HL-60 (cell line): ENCODE measurements at regions not wholly inside any gene's neighbourhood (a gene's known extent, or its start where the extent isn't known, plus 50 kb on each side); places are given as distances from the start of the nearest gene placed in this dataset.

Source experiments
- CTCF ChIP-seq: IDR thresholded peaks from one replicate; pipeline ENCODE4 v1.5.1; 2011; ENCODE audit warnings: low read length, control low read depth, inconsistent platforms; ENCODE audit not compliant: insufficient read depth
- POLR2AphosphoS5 ChIP-seq: IDR thresholded peaks from 2 replicates; pipeline ENCODE4 v1.6.1; 2012; ENCODE audit warnings: low read depth
- SPI1 ChIP-seq: IDR thresholded peaks from 2 replicates; pipeline ENCODE4 v1.6.1; 2012; ENCODE audit warnings: low read depth, mild to moderate bottlenecking, borderline replicate concordance
- TF ChIP-seq, protein P1 (sequence below): IDR thresholded peaks from 2 replicates; pipeline ENCODE4 v1.6.1; 2012; ENCODE audit warnings: low read depth; ENCODE audit not compliant: insufficient replicate concordance

DNA sequence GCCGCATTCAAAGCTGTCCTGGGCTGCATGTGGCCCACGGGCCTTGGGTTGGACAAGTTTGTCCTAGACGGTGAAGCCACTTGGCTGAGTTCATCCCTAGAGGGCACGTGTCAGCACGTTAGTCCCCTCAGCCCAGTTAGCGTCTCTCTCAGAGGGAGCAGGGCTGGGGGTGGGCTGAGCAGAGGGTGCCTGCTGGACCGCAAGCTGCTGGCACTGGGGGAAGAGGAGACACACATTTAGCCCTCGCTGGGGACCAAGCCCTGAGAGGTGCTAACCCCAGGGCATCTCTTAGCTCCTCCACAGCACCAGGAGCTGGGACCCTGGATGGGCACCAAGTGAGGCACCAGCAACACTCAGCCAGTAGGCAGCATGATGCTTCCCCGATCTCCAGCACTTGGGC is 107.0 kb downstream of the SHANK2 start:
- TF ChIP-seq CTCF: no peak
- TF ChIP-seq, protein P1, sequence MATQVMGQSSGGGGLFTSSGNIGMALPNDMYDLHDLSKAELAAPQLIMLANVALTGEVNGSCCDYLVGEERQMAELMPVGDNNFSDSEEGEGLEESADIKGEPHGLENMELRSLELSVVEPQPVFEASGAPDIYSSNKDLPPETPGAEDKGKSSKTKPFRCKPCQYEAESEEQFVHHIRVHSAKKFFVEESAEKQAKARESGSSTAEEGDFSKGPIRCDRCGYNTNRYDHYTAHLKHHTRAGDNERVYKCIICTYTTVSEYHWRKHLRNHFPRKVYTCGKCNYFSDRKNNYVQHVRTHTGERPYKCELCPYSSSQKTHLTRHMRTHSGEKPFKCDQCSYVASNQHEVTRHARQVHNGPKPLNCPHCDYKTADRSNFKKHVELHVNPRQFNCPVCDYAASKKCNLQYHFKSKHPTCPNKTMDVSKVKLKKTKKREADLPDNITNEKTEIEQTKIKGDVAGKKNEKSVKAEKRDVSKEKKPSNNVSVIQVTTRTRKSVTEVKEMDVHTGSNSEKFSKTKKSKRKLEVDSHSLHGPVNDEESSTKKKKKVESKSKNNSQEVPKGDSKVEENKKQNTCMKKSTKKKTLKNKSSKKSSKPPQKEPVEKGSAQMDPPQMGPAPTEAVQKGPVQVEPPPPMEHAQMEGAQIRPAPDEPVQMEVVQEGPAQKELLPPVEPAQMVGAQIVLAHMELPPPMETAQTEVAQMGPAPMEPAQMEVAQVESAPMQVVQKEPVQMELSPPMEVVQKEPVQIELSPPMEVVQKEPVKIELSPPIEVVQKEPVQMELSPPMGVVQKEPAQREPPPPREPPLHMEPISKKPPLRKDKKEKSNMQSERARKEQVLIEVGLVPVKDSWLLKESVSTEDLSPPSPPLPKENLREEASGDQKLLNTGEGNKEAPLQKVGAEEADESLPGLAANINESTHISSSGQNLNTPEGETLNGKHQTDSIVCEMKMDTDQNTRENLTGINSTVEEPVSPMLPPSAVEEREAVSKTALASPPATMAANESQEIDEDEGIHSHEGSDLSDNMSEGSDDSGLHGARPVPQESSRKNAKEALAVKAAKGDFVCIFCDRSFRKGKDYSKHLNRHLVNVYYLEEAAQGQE: no peak
- TF ChIP-seq SPI1: no peak
- no peak for TF ChIP-seq POLR2AphosphoS5
